NT2/D1 (cell line): ENCODE measurements at regions not wholly inside any gene's neighbourhood (a gene's known extent, or its start where the extent isn't known, plus 50 kb on each side); places are given as distances from the start of the nearest gene placed in this dataset.

Experiments
- YY1 ChIP-seq: IDR thresholded peaks from 2 replicates; pipeline ENCODE4 v1.6.1; 2011; ENCODE audit not compliant: insufficient read length, insufficient read depth
- ZNF274 ChIP-seq: IDR thresholded peaks from 2 replicates; pipeline ENCODE4 v1.6.1; 2011; ENCODE audit warnings: mild to moderate bottlenecking, low read depth, low read length

DNA sequence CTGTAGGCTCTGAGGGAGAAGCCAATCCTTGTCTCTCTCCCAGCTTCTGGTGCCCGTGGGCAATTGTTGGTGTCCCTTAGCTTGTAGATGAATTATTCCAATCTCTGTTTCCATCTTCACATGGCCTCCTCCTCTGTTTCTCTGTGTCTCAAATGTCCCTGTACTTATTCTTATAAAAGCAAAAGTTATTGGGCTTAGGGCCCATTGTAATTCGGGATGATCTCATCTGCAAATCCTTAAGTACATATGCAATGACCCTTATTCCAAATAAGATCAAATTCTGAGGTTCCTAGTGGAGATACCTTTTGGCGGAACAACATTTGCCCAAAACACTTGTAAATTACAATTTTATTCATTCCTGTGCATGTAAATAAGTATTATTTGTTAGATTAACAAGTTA is 147.4 kb upstream of the EPHA3 start:
- no peak for TF ChIP-seq YY1
- TF ChIP-seq ZNF274 = no peak
